Thyroid gland (tissue), 4 donors: ENCODE measurements at regions not wholly inside any gene's neighbourhood (a gene's known extent, or its start where the extent isn't known, plus 50 kb on each side); places are given as distances from the start of the nearest gene placed in this dataset.

ENCODE experiments used
- POLR2A ChIP-seq, 2 donors: fragments of 450-650 bp; IDR thresholded peaks; one replicate each; pipeline ENCODE4 v1.6.1; 2017; ENCODE audit warnings: antibody characterized with exemption in 2 of 2, mild to moderate bottlenecking in 2 of 2, moderate library complexity in 1 of 2
- TF ChIP-seq, protein P1 (sequence below), 6 experiments: fragments of 200-600 bp in 3 of 6; fragments of 450-650 bp in 3 of 6; sonication (generic) in 3 of 6; IDR thresholded peaks; one replicate each; pipeline ENCODE4 v1.5.1; 2016 to 2019; ENCODE audit warnings: antibody characterized with exemption in 6 of 6, mild to moderate bottlenecking in 2 of 6, inconsistent platforms in 1 of 6, moderate library complexity in 1 of 6

GRCh38 chr3:76668653-76669052, 371.2 kb upstream of the ROBO2 start:
- TF ChIP-seq, protein P1, sequence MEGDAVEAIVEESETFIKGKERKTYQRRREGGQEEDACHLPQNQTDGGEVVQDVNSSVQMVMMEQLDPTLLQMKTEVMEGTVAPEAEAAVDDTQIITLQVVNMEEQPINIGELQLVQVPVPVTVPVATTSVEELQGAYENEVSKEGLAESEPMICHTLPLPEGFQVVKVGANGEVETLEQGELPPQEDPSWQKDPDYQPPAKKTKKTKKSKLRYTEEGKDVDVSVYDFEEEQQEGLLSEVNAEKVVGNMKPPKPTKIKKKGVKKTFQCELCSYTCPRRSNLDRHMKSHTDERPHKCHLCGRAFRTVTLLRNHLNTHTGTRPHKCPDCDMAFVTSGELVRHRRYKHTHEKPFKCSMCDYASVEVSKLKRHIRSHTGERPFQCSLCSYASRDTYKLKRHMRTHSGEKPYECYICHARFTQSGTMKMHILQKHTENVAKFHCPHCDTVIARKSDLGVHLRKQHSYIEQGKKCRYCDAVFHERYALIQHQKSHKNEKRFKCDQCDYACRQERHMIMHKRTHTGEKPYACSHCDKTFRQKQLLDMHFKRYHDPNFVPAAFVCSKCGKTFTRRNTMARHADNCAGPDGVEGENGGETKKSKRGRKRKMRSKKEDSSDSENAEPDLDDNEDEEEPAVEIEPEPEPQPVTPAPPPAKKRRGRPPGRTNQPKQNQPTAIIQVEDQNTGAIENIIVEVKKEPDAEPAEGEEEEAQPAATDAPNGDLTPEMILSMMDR (IDR thresholded peaks at IDR 0.05) = no peak
- TF ChIP-seq POLR2A (IDR thresholded peaks at IDR 0.05) = no peak
